HG02884 (cell line): ENCODE measurements at regions not wholly inside any gene's neighbourhood (a gene's known extent, or its start where the extent isn't known, plus 50 kb on each side); places are given as distances from the start of the nearest gene placed in this dataset.

Experiments
- ATAC-seq: cut with Tn5 transposase; IDR thresholded peaks from one replicate; pipeline ENCODE4 v1.9.1; 2021; ENCODE audit warnings: mild to moderate bottlenecking, moderate library complexity; ENCODE audit not compliant: unreplicated experiment

- ATAC-seq, result no peak
Measured at GRCh38 chr3:113094337-113095221, 103.8 kb downstream of the GTPBP8 start.

GRCh38 chr3:113096188-113096892 lies 105.6 kb downstream of the GTPBP8 start:
- no peak for ATAC-seq

- no peak for ATAC-seq
Measured at GRCh38 chr3:113097960-113098447, 107.2 kb downstream of the GTPBP8 start.

GRCh38 chr3:113100063-113100462 lies 109.3 kb downstream of the GTPBP8 start:
- ATAC-seq, result no peak

- no peak for ATAC-seq
Measured at GRCh38 chr3:113103588-113103987, 107.8 kb upstream of the BOC start.

- no peak for ATAC-seq
Measured at GRCh38 chr3:113104357-113105092, 106.8 kb upstream of the BOC start.

GRCh38 chr3:113105093-113105449 lies 106.3 kb upstream of the BOC start:
- no peak for ATAC-seq

GRCh38 chr3:113105966-113106660 lies 105.2 kb upstream of the BOC start:
- ATAC-seq, result no peak

- no peak for ATAC-seq
Measured at GRCh38 chr3:113110267-113110666, 101.1 kb upstream of the BOC start.

- no peak for ATAC-seq
Measured at GRCh38 chr3:113111011-113111707, 100.2 kb upstream of the BOC start.

- no peak for ATAC-seq
Measured at GRCh38 chr3:113113361-113113760, 98.0 kb upstream of the BOC start.

GRCh38 chr3:113117511-113118234 lies 93.7 kb upstream of the BOC start:
- ATAC-seq, result no peak

GRCh38 chr3:113118336-113118735 lies 93.0 kb upstream of the BOC start:
- no peak for ATAC-seq

- ATAC-seq, result no peak
Measured at GRCh38 chr3:113124256-113124830, 87.0 kb upstream of the BOC start.

GRCh38 chr3:113125951-113126350 lies 85.4 kb upstream of the BOC start:
- ATAC-seq, result no peak

- no peak for ATAC-seq
Measured at GRCh38 chr3:113128386-113129015, 82.9 kb upstream of the BOC start.

GRCh38 chr3:113129168-113129567 lies 82.2 kb upstream of the BOC start:
- ATAC-seq, result no peak

GRCh38 chr3:113132571-113132996 lies 78.8 kb upstream of the BOC start:
- ATAC-seq, result no peak

- no peak for ATAC-seq
Measured at GRCh38 chr3:113133140-113133539, 78.2 kb upstream of the BOC start.
